ENCODE measurements at regions not wholly inside any gene's neighbourhood (a gene's known extent, or its start where the extent isn't known, plus 50 kb on each side); places are given as distances from the start of the nearest gene placed in this dataset.

DNA sequence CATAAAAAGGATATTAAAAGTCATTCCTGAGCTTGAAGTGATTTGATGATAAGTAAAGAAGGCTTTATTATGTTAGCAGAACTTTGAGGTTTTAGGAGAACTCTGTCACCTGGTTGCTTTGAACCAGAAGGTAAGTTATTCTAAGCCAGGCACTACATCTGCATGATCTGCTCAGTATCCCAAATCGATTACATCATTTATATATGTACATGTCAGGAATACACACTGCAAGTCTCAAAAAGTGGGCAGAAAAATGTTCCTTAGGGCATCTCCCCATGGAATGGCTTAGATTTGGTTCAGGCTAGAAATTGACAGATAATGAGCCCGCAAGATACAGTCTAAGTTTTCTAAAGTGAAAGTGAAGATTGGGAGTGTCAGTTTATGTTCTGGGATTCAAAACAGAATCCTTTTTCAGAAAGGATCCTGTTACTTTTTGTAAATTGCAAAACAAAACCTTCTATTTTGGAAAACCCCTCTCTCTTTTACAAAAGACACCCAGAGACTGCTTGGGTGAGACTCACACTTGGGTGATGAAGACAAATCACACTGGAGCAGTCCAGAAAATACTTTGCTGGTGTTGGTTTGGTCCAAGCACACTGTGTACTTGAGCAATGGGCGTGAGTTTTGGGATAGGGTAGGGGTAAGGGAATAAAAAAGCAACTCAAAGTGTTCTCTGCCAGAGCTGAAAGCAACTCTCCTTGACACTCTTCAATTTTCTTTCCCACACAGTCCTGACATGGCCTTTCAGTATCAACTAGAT, 114.5 kb downstream of the FOXD1 start:
- H3K27me3 Mint-ChIP-seq, result peaks cover 15% of the 10 kb centered on the region
- DNase-seq (ENCODE audit: low spot score, unreplicated experiment), result no peak
- peaks cover 13% of the 10 kb centered on the region for H3K4me1 Mint-ChIP-seq (ENCODE audit: low read depth)
- peaks cover 15% of the 10 kb centered on the region for H3K9me3 Mint-ChIP-seq (ENCODE audit: low read depth)
- no peak overlapping the region for H3K27ac Mint-ChIP-seq
- TF ChIP-seq, protein P1, sequence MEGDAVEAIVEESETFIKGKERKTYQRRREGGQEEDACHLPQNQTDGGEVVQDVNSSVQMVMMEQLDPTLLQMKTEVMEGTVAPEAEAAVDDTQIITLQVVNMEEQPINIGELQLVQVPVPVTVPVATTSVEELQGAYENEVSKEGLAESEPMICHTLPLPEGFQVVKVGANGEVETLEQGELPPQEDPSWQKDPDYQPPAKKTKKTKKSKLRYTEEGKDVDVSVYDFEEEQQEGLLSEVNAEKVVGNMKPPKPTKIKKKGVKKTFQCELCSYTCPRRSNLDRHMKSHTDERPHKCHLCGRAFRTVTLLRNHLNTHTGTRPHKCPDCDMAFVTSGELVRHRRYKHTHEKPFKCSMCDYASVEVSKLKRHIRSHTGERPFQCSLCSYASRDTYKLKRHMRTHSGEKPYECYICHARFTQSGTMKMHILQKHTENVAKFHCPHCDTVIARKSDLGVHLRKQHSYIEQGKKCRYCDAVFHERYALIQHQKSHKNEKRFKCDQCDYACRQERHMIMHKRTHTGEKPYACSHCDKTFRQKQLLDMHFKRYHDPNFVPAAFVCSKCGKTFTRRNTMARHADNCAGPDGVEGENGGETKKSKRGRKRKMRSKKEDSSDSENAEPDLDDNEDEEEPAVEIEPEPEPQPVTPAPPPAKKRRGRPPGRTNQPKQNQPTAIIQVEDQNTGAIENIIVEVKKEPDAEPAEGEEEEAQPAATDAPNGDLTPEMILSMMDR (IDR thresholded peaks at IDR 0.05; ENCODE audit: unreplicated experiment), result no peak
- H3K4me3 Mint-ChIP-seq (ENCODE audit: low read depth), result no peak overlapping the region
- no peaks in the 10 kb centered on the region for H3K36me3 Mint-ChIP-seq (ENCODE audit: insufficient read depth)

DNA sequence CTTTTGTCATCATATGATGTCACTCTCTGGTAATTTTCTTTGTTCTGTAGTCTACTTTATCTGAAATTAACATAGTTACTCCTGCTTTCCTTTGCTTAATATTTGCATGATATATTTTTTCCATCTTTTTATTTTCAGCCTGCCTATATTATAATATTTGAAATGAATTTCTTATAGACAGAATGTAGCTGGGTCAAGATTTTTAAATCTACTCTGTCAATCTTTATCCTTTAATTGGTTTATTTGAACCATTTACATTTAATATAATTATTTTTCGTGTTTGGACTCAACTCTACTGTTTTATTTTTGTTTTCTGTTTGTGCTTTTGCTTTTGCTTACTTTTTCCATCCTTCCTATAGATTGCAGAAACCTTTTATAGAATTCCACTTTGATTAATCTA, 118.0 kb downstream of the FOXD1 start:
- no peak for DNase-seq (ENCODE audit: low spot score, unreplicated experiment)
- no peaks in the 10 kb centered on the region for H3K4me1 Mint-ChIP-seq (ENCODE audit: low read depth)
- peaks cover 11% of the 10 kb centered on the region for H3K27me3 Mint-ChIP-seq
- TF ChIP-seq, protein P1 (IDR thresholded peaks at IDR 0.05; ENCODE audit: unreplicated experiment), result no peak
- H3K9me3 Mint-ChIP-seq (ENCODE audit: low read depth), result peaks cover 15% of the 10 kb centered on the region
- H3K4me3 Mint-ChIP-seq (ENCODE audit: low read depth), result no peak overlapping the region
- no peaks in the 10 kb centered on the region for H3K36me3 Mint-ChIP-seq (ENCODE audit: insufficient read depth)
- H3K27ac Mint-ChIP-seq, result no peak overlapping the region

DNA sequence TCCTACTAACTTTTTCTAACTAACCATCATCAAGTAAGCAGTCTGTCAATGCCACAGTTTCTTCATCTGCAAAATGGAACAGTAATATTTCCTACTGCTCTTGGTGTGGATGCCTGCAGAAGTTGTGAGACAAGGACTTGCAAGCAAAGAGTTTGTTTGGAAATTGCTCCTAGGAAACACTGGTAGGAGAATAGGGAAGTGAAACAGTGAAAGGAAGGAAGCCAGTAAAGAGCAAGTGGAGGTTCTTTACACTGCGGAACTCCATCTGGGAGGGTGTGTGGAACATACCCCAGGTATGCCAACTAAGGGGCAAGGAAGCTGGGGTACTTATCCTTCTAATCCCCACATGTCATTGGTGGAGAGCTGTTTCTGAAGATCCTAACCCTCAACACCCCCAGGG, 119.9 kb downstream of the FOXD1 start:
- Mint-ChIP-seq H3K36me3 (ENCODE audit: insufficient read depth) (no peaks in the 10 kb centered on the region), H3K27ac (no peak overlapping the region), H3K4me1 (ENCODE audit: low read depth) (no peaks in the 10 kb centered on the region), H3K9me3 (ENCODE audit: low read depth) (peaks cover 15% of the 10 kb centered on the region), H3K4me3 (ENCODE audit: low read depth) (no peak overlapping the region), H3K27me3 (peaks cover 13% of the 10 kb centered on the region)
- TF ChIP-seq, protein P1 (IDR thresholded peaks at IDR 0.05; ENCODE audit: unreplicated experiment), result no peak
- no peak for DNase-seq (ENCODE audit: low spot score, unreplicated experiment)

DNA sequence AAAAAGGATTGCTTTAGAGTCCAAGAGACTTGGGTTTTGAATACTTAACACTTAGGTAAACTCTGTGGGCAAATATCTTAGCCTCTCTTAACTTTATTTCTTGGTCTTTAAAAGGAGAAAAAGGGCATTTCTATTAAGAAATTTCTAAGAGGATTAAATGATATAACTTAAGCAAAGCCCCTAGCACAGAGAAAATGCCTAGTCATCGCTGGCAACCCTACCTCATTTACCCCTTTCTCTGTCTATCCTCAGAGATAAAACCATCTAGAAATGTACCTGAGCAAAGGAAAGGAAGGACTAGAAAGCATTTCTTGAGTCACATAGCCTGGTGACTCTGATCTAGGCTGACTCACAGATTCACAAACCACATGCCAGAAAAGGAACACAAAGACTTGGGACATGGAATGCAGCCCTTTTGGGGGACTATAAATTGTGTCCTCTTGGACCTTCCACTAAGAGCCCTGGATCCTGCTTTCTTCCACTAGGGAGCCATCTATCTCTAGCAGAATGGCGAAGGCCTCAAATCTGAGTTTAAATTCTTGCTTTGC, 120.6 kb downstream of the FOXD1 start:
- Mint-ChIP-seq H3K4me3 (ENCODE audit: low read depth) (no peak overlapping the region), H3K27me3 (peaks cover 15% of the 10 kb centered on the region), H3K9me3 (ENCODE audit: low read depth) (peaks cover 15% of the 10 kb centered on the region), H3K27ac (no peak overlapping the region), H3K4me1 (ENCODE audit: low read depth) (no peaks in the 10 kb centered on the region), H3K36me3 (ENCODE audit: insufficient read depth) (no peaks in the 10 kb centered on the region)
- TF ChIP-seq, protein P1 (IDR thresholded peaks at IDR 0.05; ENCODE audit: unreplicated experiment), result no peak
- DNase-seq (ENCODE audit: low spot score, unreplicated experiment), result no peak

DNA sequence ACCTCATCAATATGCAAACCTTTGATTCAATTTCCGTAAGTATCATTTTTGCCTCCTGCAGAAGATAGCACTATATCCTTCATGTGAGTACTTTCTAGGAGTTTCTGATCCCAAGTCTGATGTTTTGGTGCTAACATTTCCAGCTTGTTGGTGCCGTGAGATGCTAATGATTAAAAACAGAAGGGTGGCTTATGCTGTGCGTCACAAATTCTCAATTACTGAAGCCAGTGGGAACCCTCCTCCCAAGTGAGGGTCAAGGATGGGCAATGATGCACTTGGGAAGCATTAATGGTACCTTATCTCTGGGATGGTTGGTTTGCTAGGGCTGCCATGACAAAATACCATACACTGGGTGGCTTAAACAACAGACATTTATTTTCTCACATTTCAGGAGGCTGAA, 123.0 kb downstream of the FOXD1 start:
- no peak for DNase-seq (ENCODE audit: low spot score, unreplicated experiment)
- Mint-ChIP-seq H3K27me3 (peaks cover 26% of the 10 kb centered on the region), H3K27ac (no peak overlapping the region), H3K9me3 (ENCODE audit: low read depth) (peaks cover 3% of the 10 kb centered on the region), H3K4me1 (ENCODE audit: low read depth) (no peaks in the 10 kb centered on the region), H3K4me3 (ENCODE audit: low read depth) (no peak overlapping the region), H3K36me3 (ENCODE audit: insufficient read depth) (no peaks in the 10 kb centered on the region)
- TF ChIP-seq, protein P1 (IDR thresholded peaks at IDR 0.05; ENCODE audit: unreplicated experiment), result no peak

All from progenitor cell of endocrine pancreas (in vitro differentiated cells).